Heart right ventricle (tissue), 16 donors: ENCODE measurements at regions not wholly inside any gene's neighbourhood (a gene's known extent, or its start where the extent isn't known, plus 50 kb on each side); places are given as distances from the start of the nearest gene placed in this dataset.

Source experiments
- ATAC-seq, 8 donors: fragments of 200-7000 bp; cut with Tn5 transposase; one replicate each; pipeline ENCODE4 v1.9.1; 2020; ENCODE audit warnings: mild to moderate bottlenecking in 8 of 8, moderate library complexity in 8 of 8, moderate number of reproducible peaks in 1 of 8
- DNase-seq, 2 donors: peaks; one replicate each; pipeline ENCODE4 v3.0.0-alpha.2; 2020
- H3K27ac ChIP-seq, 10 donors: fragments of 200-600 bp; sonication (generic) in 2 of 10; one replicate each; pipeline versions ENCODE4 v1.5.0 to v1.8.0; 2020 to 2022; ENCODE audit warnings: mild to moderate bottlenecking in 3 of 10
- H3K27me3 ChIP-seq, 7 donors: fragments of 200-600 bp; one replicate each; pipeline ENCODE4 v1.8.0; 2021 to 2022; ENCODE audit warnings: mild to moderate bottlenecking in 2 of 7
- H3K36me3 ChIP-seq, 9 donors: fragments of 200-600 bp; sonication (generic) in 1 of 9; one replicate each; pipeline versions ENCODE4 v1.5.0 to v1.8.0; 2020 to 2022; ENCODE audit warnings: mild to moderate bottlenecking in 2 of 9
- H3K4me1 ChIP-seq, 9 donors: fragments of 200-600 bp; sonication (generic) in 1 of 9; one replicate each; pipeline versions ENCODE4 v1.5.0 to v1.8.0; 2020 to 2022; ENCODE audit warnings: mild to moderate bottlenecking in 4 of 9
- H3K4me3 ChIP-seq, 10 donors: fragments of 200-600 bp; sonication (generic) in 2 of 10; one replicate each; pipeline versions ENCODE4 v1.5.0 to v1.8.0; 2020 to 2022; ENCODE audit warnings: mild to moderate bottlenecking in 7 of 10, moderate library complexity in 2 of 10
- H3K9me3 ChIP-seq, 11 donors: fragments of 200-600 bp in 10 of 11; sonication (generic) in 2 of 11; one replicate each; pipeline versions ENCODE4 v1.5.0 to v1.8.0; 2013 to 2022; ENCODE audit warnings: mild to moderate bottlenecking in 2 of 11, control low read depth in 1 of 11, moderate library complexity in 1 of 11
- CTCF ChIP-seq, 9 donors: fragments of 200-600 bp; sonication (generic) in 2 of 9; IDR thresholded peaks; one replicate each; pipeline versions ENCODE4 v1.5.0 to v1.8.0; 2021 to 2022; ENCODE audit warnings: antibody characterized with exemption in 9 of 9, mild to moderate bottlenecking in 5 of 9, moderate library complexity in 1 of 9
- WGBS, 2 donors: extraction: QIAGEN DNeasy Blood & Tissue Kit; methylation state at CpG; one replicate each; pipeline ENCODE4 v1.1.7; 2013; ENCODE audit warnings: inconsistent platforms in 1 of 2; 5-methylcytosine and 5-hydroxymethylcytosine counted together
- intact Hi-C, 10 donors: fragments of 100-400 bp; cut with DNase I; formaldehyde crosslinking; loops; one replicate each; pipeline versions ENCODE4 v1.11.1 to v1.14.2; 2022
- donor health status: Arrhythmogenic right ventricular cardiomyopathy.
- donor health status: ischemic (EF 13 %, LVEDD 7.1; RV severe dilation, severe dysfunction).
- donor health status: healthy with polysubstance abuse.
- donor health status: DM: no; HTN: yes; CAD: no.
- donor health status: DM: no; HTN: no; CAD: no.
- donor health status: ischemic (EF 25% LVEDD 6.9; RV normal size, moderate dysfunction).
- donor health status: ischemic (EF 25% LVEDD 5.7; RV mildly dilated, moderate dysfunction).
- donor health status: healthy.
- donor health status: DM: yes; HTN: yes; CAD: no.
- donor health status: Ischemic cardiomyopathy.
- donor health status: ischemic (EF 35%, LVEDD 5.7; RV mildly dilated, moderate dysfunction).
- donor health status: nonischemic (EF 11% LVEDD 7.7; RV severe dilation, severe dysfunction).
- donor health status: DM: yes; HTN: yes; CAD: no.
- donor health status: PGD.
- donor health status: ischemic (EF 29% LVEDD 5.4; RV normal size, mild dysfunction).
- donor health status: nonischemic (EF 23%, LVEDD 6.1; RV moderate dilation, normal function).

GRCh38 chr5:72648480-72648879, 141.3 kb upstream of the ZNF366 start:
- H3K36me3 ChIP-seq = no peaks in the 10 kb centered on the region
- no peaks in the 10 kb centered on the region for H3K4me1 ChIP-seq
- H3K27me3 ChIP-seq = no peaks in the 10 kb centered on the region
- no peak overlapping the region for H3K4me3 ChIP-seq
- intact Hi-C loops = no loop called here
- TF ChIP-seq CTCF (IDR thresholded peaks at IDR 0.05) = no peak
- DNase-seq (no peak), ATAC-seq (no peak)
- 77 to 81% methylated on average over 1 of the region's 1 CpG for WGBS, 2 donors
- no peak overlapping the region for H3K27ac ChIP-seq
- no peaks in the 10 kb centered on the region for H3K9me3 ChIP-seq

- DNase-seq (no peak), ATAC-seq (no peak)
- intact Hi-C loops = no loop called here
- Histone ChIP-seq H3K27me3 (no peaks in the 10 kb centered on the region), H3K36me3 (no peaks in the 10 kb centered on the region), H3K4me3 (no peak overlapping the region), H3K27ac (no peak overlapping the region), H3K9me3 (no peaks in the 10 kb centered on the region), H3K4me1 (no peaks in the 10 kb centered on the region)
- 45 to 55% methylated on average over 2 of the region's 2 CpGs for WGBS, 2 donors
- TF ChIP-seq CTCF (IDR thresholded peaks at IDR 0.05) = no peak
Measured at GRCh38 chr5:72647806-72648205, 140.6 kb upstream of the ZNF366 start.

- WGBS, 2 donors = 86 to 87% methylated on average over 2 of the region's 2 CpGs
- no peak overlapping the region for H3K4me3 ChIP-seq
- intact Hi-C loops = no loop called here
Measured at GRCh38 chr5:72646246-72646866, 139.1 kb upstream of the ZNF366 start.

GRCh38 chr5:72645064-72645846, 138.0 kb upstream of the ZNF366 start:
- DNase-seq = no peak
- Histone ChIP-seq H3K4me3 (no peak overlapping the region), H3K27ac (no peak overlapping the region), H3K4me1 (no peaks in the 10 kb centered on the region), H3K36me3 (no peaks in the 10 kb centered on the region), H3K9me3 (no peaks in the 10 kb centered on the region), H3K27me3 (no peaks in the 10 kb centered on the region)
- 74 to 83% methylated on average over 6 of the region's 6 CpGs for WGBS, 2 donors
- no peak for TF ChIP-seq CTCF (IDR thresholded peaks at IDR 0.05)
- intact Hi-C loops = no loop called here
- ATAC-seq = no peak

More at GRCh38 chr5:72646246-72646866, 139.1 kb upstream of the ZNF366 start:
- TF ChIP-seq CTCF (IDR thresholded peaks at IDR 0.05) = no peak
- Histone ChIP-seq H3K27ac (no peak overlapping the region), H3K36me3 (no peaks in the 10 kb centered on the region), H3K4me1 (no peaks in the 10 kb centered on the region), H3K27me3 (no peaks in the 10 kb centered on the region), H3K9me3 (no peaks in the 10 kb centered on the region)
- DNase-seq = no peak
- no peak for ATAC-seq
